ENCODE measurements at regions not wholly inside any gene's neighbourhood (a gene's known extent, or its start where the extent isn't known, plus 50 kb on each side); places are given as distances from the start of the nearest gene placed in this dataset.

GRCh38 chr5:124996764-124997077, 250.3 kb upstream of the ZNF608 start:
- TF ChIP-seq HDAC6 (IDR thresholded peaks at IDR 0.05; ENCODE audit: unreplicated experiment) (no peak), MTA3 (IDR thresholded peaks at IDR 0.05; ENCODE audit: borderline replicate concordance, low read length) (no peak), CTCF (IDR thresholded peaks at IDR 0.05 in 2 of 3, conservative IDR thresholded peaks at IDR 0.05 in 1 of 3; ENCODE audit: control insufficient read depth in 2 of 3, extremely low read depth in 1 of 3, insufficient read depth in 1 of 3, low read depth in 3 of 3, low read length in 3 of 3) (no peak), EP300 (IDR thresholded peaks at IDR 0.05; ENCODE audit: borderline replicate concordance in 1 of 2, control insufficient read depth in 1 of 2, low read depth in 2 of 2, low read length in 2 of 2) (no peak), CEBPB (IDR thresholded peaks at IDR 0.05; ENCODE audit: borderline replicate concordance in 1 of 2, low read depth in 2 of 2, low read length in 2 of 2) (no peak), CBFB (IDR thresholded peaks at IDR 0.05; ENCODE audit: low read depth) (no peak), NRF1 (conservative IDR thresholded peaks at IDR 0.05; ENCODE audit: low read depth, low read length) (no peak), CHD2 (IDR thresholded peaks at IDR 0.05; ENCODE audit: borderline replicate concordance, low read depth, low read length) (no peak), SIN3A (IDR thresholded peaks at IDR 0.05; ENCODE audit: low read depth, low read length) (no peak)

All from GM12878 (cell line).